Activated CD4-positive, alpha-beta memory T cell treated with anti-CD3 and anti-CD28 coated beads for 36 hours (primary cell): ENCODE measurements at regions not wholly inside any gene's neighbourhood (a gene's known extent, or its start where the extent isn't known, plus 50 kb on each side); places are given as distances from the start of the nearest gene placed in this dataset.
"Not testable (repeated sequence)": the region's sequence is repeated elsewhere in the genome, so short reads cannot be mapped to it uniquely, and the experiment has no call there.

Source experiments
- CTCF ChIA-PET: fragments of 350-600 bp; sonication (Branson Sonifier 250); formaldehyde crosslinking; loops from one replicate; lab custom pipeline; 2021; ENCODE audit warnings: antibody characterized with exemption, inconsistent platforms; lab: Charles Lee
- POLR2A ChIA-PET: fragments of 350-600 bp; sonication (Branson Sonifier 250); formaldehyde crosslinking; loops from one replicate; lab custom pipeline; 2021; ENCODE audit warnings: antibody characterized with exemption; lab: Charles Lee
- DNase-seq: peaks from one replicate; pipeline ENCODE4 v3.0.0-alpha.2; 2020
- H3K27ac Mint-ChIP-seq: one replicate; pipeline ENCODE4 v1.8.0; 2021; ENCODE audit warnings: mixed read lengths
- H3K27me3 Mint-ChIP-seq: one replicate; pipeline ENCODE4 v1.8.0; 2021; ENCODE audit warnings: mixed read lengths
- H3K36me3 Mint-ChIP-seq: one replicate; pipeline ENCODE4 v1.8.0; 2021; ENCODE audit warnings: mixed read lengths
- H3K4me1 Mint-ChIP-seq: one replicate; pipeline ENCODE4 v1.8.0; 2021; ENCODE audit warnings: low read depth, mixed read lengths
- H3K4me3 Mint-ChIP-seq: one replicate; pipeline ENCODE4 v1.8.0; 2021; ENCODE audit warnings: mild to moderate bottlenecking, mixed read lengths
- H3K9me3 Mint-ChIP-seq: one replicate; pipeline ENCODE4 v1.8.0; 2021; ENCODE audit warnings: mixed read lengths
- intact Hi-C: fragments of 100-400 bp; cut with micrococcal nuclease; formaldehyde crosslinking; loops from one replicate; pipeline ENCODE4 v1.15.1; 2023

GRCh38 chr22:49670456-49671330, 157.0 kb downstream of the BRD1 start:
- H3K4me1 Mint-ChIP-seq, result peaks cover 25% of the 10 kb centered on the region
- intact Hi-C loops, result no loop called here
- CTCF ChIA-PET, result interaction anchor here (0.7 kb wide), 1 partner anchor 31 kb away, joined by 3 read pairs; no protein-coding TSS in a partner anchor
- peak overlapping the region; percentile 53 for H3K4me3 Mint-ChIP-seq
- peaks cover 3% of the 10 kb centered on the region for H3K9me3 Mint-ChIP-seq
- H3K27me3 Mint-ChIP-seq, result peaks cover 23% of the 10 kb centered on the region
- DNase-seq, result peak; percentile 43
- H3K36me3 Mint-ChIP-seq, result peaks cover 2% of the 10 kb centered on the region
- POLR2A ChIA-PET, result no interaction called here
- no peak overlapping the region for H3K27ac Mint-ChIP-seq

DNA sequence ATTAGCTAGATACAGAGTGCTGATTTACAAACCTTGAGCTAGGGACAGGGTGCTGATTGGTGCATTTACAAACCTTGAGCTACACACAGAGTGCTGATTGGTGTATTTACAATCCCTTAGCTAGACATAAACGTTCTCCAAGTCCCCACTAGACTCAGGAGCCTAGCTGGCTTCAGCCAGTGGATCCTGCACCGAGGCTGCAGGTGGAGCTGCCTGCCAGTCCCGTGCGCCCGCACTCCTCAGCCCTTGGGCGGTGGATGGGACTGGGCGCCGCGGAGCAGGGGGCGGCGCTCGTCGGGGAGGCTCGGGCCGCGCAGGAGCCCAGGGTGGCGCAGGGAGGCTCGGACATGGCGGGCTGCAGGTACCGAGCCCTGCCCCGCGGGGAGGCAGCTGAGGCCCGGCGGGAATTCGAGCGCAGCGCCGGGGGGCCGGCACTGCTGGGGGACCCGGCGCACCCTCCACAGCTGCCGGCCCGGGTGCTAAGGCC, 157.7 kb downstream of the BRD1 start:
- H3K4me1 Mint-ChIP-seq, result peaks cover 25% of the 10 kb centered on the region
- peaks cover 21% of the 10 kb centered on the region for H3K27me3 Mint-ChIP-seq
- H3K36me3 Mint-ChIP-seq, intact Hi-C loops, H3K9me3 Mint-ChIP-seq, H3K27ac Mint-ChIP-seq: not testable (repeated sequence)
- POLR2A ChIA-PET, result interaction anchor here (0.5 kb wide), 1 partner anchor 705 kb away, joined by 5 read pairs; no protein-coding TSS in a partner anchor
- DNase-seq, result peak; percentile 24
- peak overlapping the region; percentile 32 for H3K4me3 Mint-ChIP-seq
- CTCF ChIA-PET, result interaction anchor here (0.8 to 1.1 kb wide), 2 partner anchors 10 to 32 kb away, joined by 4 to 5 read pairs; no protein-coding TSS in a partner anchor

DNA sequence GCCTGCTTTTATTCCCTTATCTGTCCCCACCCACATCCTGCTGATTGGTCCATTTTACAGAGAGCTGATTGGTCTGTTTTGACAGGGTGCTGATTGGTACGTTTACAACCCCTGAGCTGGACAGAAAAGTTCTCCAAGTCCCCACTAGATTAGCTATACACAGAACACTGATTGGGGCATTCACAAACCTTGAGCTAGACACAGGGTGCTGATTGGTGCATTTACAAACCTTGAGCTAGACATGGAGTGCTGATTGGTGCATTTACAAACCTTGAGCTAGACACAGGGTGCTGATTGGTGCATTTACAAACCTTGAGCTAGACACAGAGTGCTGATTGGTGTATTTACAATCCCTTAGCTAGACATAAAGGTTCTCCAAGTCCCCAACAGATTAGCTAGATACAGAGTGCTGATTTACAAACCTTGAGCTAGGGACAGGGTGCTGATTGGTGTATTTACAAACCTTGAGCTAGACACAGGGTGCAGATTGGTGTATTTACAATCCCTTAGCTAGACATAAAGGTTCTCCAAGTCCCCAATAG, 158.2 kb downstream of the BRD1 start:
- Mint-ChIP-seq H3K27me3 (peaks cover 21% of the 10 kb centered on the region), H3K4me1 (peaks cover 25% of the 10 kb centered on the region)
- H3K4me3 Mint-ChIP-seq, H3K9me3 Mint-ChIP-seq, DNase-seq, H3K27ac Mint-ChIP-seq, intact Hi-C loops, H3K36me3 Mint-ChIP-seq: not testable (repeated sequence)
- ChIA-PET CTCF (interaction anchor here (0.8 to 1.1 kb wide), 2 partner anchors 11 to 32 kb away, joined by 4 to 5 read pairs; no protein-coding TSS in a partner anchor), POLR2A (interaction anchor here (0.5 kb wide), 1 partner anchor 706 kb away, joined by 5 read pairs; no protein-coding TSS in a partner anchor)

DNA sequence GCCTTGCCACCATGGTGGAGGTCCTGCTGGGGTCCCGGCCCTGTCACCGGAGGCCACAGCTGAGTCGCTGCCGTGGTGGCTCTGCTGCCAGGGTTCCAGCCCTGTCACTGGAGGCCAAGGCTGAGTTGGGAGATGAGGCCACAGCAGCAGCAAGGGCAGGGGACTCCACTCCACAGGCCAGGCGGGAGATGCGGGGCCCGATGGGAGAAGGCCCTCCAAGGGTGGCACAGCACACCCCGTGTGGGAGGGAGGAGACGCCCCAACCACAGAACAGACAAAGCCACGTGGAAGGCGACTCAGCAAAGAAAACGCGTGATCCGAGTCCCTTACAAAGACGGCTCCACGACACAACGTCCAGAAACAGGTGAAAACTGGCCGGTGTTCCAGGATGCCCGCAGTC, 159.3 kb downstream of the BRD1 start:
- ChIA-PET POLR2A (no interaction called here), CTCF (no interaction called here)
- peaks cover 21% of the 10 kb centered on the region for H3K27me3 Mint-ChIP-seq
- no peak overlapping the region for H3K4me3 Mint-ChIP-seq
- H3K36me3 Mint-ChIP-seq, result peaks cover 2% of the 10 kb centered on the region
- peaks cover 3% of the 10 kb centered on the region for H3K9me3 Mint-ChIP-seq
- no peak overlapping the region for H3K27ac Mint-ChIP-seq
- DNase-seq, result no peak
- H3K4me1 Mint-ChIP-seq, result peaks cover 25% of the 10 kb centered on the region
- intact Hi-C loops, result no loop called here

DNA sequence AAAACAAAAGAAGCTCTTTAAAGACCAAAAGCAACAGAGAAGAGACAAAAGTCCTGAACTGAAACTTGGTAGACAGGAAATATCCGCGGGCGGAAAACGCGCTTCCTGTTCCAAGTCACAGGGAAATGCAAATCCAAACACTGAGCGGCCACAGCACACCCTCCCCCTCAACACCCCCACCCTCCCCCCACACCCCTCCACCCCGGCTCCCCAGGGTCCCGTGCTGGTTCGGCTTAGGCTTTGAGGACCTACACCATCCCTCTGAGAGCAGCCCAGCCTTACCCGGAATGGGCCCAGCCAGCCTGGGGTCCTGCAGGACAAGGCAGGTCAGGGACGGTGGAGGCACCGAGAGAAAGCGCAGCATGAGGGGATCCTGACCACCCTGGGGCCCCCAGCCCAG, 160.4 kb downstream of the BRD1 start:
- Mint-ChIP-seq H3K9me3 (peaks cover 3% of the 10 kb centered on the region), H3K27me3 (peaks cover 21% of the 10 kb centered on the region), H3K4me3 (no peak overlapping the region), H3K4me1 (peaks cover 25% of the 10 kb centered on the region), H3K27ac (no peak overlapping the region), H3K36me3 (peaks cover 2% of the 10 kb centered on the region)
- DNase-seq, result no peak
- ChIA-PET POLR2A (no interaction called here), CTCF (no interaction called here)
- intact Hi-C loops, result no loop called here

DNA sequence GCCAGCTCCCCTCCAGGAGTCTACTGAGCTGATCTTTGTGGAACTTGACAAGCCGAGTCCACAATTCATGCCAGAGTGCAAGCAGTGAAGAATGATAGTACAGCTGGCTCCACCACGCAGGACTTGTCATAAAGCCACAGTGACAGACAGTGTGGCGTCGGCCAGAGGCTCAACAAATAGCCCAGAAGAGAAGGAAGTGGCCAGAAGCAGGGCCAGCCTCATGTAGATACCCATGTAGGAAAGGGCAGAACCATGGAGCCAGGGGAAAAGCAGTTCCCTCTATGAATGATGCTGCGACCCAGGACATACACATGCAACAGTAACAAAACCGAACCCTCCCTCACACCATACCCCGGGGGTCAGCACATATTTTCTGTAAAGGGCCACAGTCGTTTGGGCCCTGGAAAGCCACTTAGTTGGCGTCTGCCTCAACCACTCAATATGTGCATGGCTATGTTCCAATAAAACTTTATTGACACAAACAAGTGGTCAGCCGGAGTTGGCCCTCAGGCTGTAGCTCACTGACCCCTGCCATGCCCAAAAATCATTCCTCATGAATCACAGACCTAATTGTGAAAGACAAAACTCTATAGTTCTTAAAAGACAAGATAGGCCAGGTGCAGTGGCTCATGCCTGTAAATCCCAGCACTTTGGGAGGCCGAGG, 161.4 kb downstream of the BRD1 start:
- no peak overlapping the region for H3K27ac Mint-ChIP-seq
- intact Hi-C loops, result no loop called here
- ChIA-PET POLR2A (no interaction called here), CTCF (interaction anchor here (1.6 kb wide), 1 partner anchor 12 kb away, joined by 4 read pairs; no protein-coding TSS in a partner anchor)
- DNase-seq, result no peak
- peaks cover 18% of the 10 kb centered on the region for H3K4me1 Mint-ChIP-seq
- H3K9me3 Mint-ChIP-seq, result peaks cover 3% of the 10 kb centered on the region
- peaks cover 1% of the 10 kb centered on the region for H3K36me3 Mint-ChIP-seq
- H3K27me3 Mint-ChIP-seq, result peaks cover 13% of the 10 kb centered on the region
- no peak overlapping the region for H3K4me3 Mint-ChIP-seq

GRCh38 chr22:49664891-49665290, 162.8 kb downstream of the BRD1 start:
- POLR2A ChIA-PET, result no interaction called here
- Mint-ChIP-seq H3K27me3 (peaks cover 8% of the 10 kb centered on the region), H3K36me3 (no peaks in the 10 kb centered on the region)

DNA sequence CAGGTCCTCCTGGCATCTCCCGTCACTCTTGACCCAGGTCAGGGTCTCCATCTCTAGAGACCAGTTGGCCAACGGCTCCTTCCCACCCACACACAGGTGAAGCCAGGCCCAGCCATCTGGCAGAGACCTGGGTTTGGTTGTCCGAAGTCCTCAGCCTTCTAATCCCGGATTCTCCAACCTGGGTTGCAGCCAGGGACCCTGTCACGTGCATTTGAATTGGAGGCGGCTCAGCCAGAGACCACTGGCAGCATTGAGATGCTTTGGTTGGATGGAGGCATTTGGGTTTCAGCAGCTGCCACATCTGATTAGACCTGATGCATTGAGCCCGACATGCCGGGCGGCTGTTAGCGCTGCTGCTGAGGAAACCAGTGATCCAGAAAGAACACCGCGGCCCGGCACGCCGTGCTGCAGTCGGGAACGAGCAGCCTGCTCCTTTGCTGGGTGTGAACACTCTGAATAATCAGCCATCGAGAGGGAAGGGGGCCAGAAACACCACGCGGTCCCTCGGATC, 163.2 kb downstream of the BRD1 start:
- intact Hi-C loops, result no loop called here
- H3K4me3 Mint-ChIP-seq, result no peak overlapping the region
- peaks cover 8% of the 10 kb centered on the region for H3K27me3 Mint-ChIP-seq
- no peak for DNase-seq
- H3K4me1 Mint-ChIP-seq, result peaks cover 14% of the 10 kb centered on the region
- H3K9me3 Mint-ChIP-seq, result peaks cover 2% of the 10 kb centered on the region
- no peak overlapping the region for H3K27ac Mint-ChIP-seq
- no peaks in the 10 kb centered on the region for H3K36me3 Mint-ChIP-seq
- POLR2A ChIA-PET, result no interaction called here
- CTCF ChIA-PET, result interaction anchor here (1.6 kb wide), 1 partner anchor 10 kb away, joined by 4 read pairs; no protein-coding TSS in a partner anchor

More at GRCh38 chr22:49664891-49665290, 162.8 kb downstream of the BRD1 start:
- no peak for DNase-seq
- intact Hi-C loops, result no loop called here
- CTCF ChIA-PET, result interaction anchor here (1.6 kb wide), 1 partner anchor 11 kb away, joined by 4 read pairs; no protein-coding TSS in a partner anchor
- no peak overlapping the region for H3K4me3 Mint-ChIP-seq
- peaks cover 14% of the 10 kb centered on the region for H3K4me1 Mint-ChIP-seq
- no peak overlapping the region for H3K27ac Mint-ChIP-seq
- H3K9me3 Mint-ChIP-seq, result peaks cover 3% of the 10 kb centered on the region

DNA sequence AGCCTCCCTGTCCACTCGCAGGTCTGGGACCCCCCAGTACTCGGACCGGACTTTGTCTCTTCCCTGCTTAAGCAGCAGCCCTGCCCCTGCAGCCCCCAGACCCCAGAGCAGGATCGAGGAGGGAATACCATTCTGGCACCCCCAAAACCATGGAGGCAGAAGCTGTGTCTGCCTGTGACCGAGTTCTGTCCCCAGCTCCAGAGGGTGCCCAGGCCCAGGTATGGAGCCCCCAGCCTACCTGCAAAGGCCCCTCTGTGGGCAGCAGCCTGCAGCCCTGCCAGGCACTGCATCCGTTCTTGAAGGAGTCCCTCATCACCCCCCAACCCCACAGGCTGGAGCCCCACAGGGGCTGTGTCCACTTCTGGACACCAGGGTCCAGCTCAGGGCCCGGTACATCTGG, 163.8 kb downstream of the BRD1 start:
- Mint-ChIP-seq H3K9me3 (no peaks in the 10 kb centered on the region), H3K36me3 (no peaks in the 10 kb centered on the region), H3K4me1 (peaks cover 14% of the 10 kb centered on the region), H3K4me3 (no peak overlapping the region), H3K27me3 (peaks cover 2% of the 10 kb centered on the region), H3K27ac (no peak overlapping the region)
- intact Hi-C loops, result no loop called here
- no peak for DNase-seq
- CTCF ChIA-PET, result no interaction called here
- POLR2A ChIA-PET, result no interaction called here

DNA sequence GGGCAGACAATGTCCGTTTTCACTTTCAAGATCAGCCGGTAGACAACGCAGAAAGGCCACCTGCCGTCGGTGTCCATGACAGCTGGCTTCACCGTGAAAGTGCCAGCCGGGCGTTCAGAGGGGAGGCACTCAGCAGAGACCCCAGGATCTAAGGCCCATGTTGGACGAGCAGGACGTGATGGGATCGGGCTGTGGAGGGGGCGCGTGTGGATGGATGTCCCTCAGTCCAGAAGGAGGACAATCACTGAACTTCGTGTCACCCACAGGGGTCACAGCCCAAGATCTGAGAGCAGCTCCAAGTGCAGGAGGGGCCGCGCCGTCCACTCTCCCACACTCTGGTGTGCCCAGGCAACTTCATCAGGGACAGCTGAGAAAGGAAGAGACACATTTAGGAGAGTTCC, 164.4 kb downstream of the BRD1 start:
- Mint-ChIP-seq H3K4me3 (no peak overlapping the region), H3K36me3 (no peaks in the 10 kb centered on the region), H3K9me3 (no peaks in the 10 kb centered on the region), H3K4me1 (peaks cover 14% of the 10 kb centered on the region), H3K27ac (no peak overlapping the region), H3K27me3 (no peaks in the 10 kb centered on the region)
- no peak for DNase-seq
- POLR2A ChIA-PET, result no interaction called here
- intact Hi-C loops, result no loop called here
- CTCF ChIA-PET, result no interaction called here

GRCh38 chr22:49662681-49663080, 165.0 kb downstream of the BRD1 start:
- H3K9me3 Mint-ChIP-seq, result no peaks in the 10 kb centered on the region
- POLR2A ChIA-PET, result no interaction called here
- intact Hi-C loops, result no loop called here

More at GRCh38 chr22:49662681-49663080, 165.0 kb downstream of the BRD1 start:
- peaks cover 18% of the 10 kb centered on the region for H3K4me1 Mint-ChIP-seq
- no peak for DNase-seq
- H3K27ac Mint-ChIP-seq, result no peak overlapping the region
- no peaks in the 10 kb centered on the region for H3K27me3 Mint-ChIP-seq
- CTCF ChIA-PET, result no interaction called here
- H3K36me3 Mint-ChIP-seq, result no peaks in the 10 kb centered on the region
- no peak overlapping the region for H3K4me3 Mint-ChIP-seq
